Fibroblast of lung (primary cell): ENCODE measurements at regions not wholly inside any gene's neighbourhood (a gene's known extent, or its start where the extent isn't known, plus 50 kb on each side); places are given as distances from the start of the nearest gene placed in this dataset.

Experiments used
- EZH2 ChIP-seq: IDR thresholded peaks from 2 replicates; pipeline ENCODE4 v1.5.1; 2012; ENCODE audit warnings: low read length, control low read depth, mild to moderate bottlenecking; ENCODE audit errors: missing control alignments
- TF ChIP-seq, protein P1 (sequence below), 2 donors: IDR thresholded peaks in 1 of 2; conservative IDR thresholded peaks in 1 of 2; 1 replicate in 1 of 2; 2 replicates in 1 of 2; pipeline ENCODE4 v1.5.1; 2011 to 2012; ENCODE audit warnings: low read length in 2 of 2, control low read depth in 1 of 2, inconsistent platforms in 1 of 2, low read depth in 1 of 2, mild to moderate bottlenecking in 1 of 2

DNA sequence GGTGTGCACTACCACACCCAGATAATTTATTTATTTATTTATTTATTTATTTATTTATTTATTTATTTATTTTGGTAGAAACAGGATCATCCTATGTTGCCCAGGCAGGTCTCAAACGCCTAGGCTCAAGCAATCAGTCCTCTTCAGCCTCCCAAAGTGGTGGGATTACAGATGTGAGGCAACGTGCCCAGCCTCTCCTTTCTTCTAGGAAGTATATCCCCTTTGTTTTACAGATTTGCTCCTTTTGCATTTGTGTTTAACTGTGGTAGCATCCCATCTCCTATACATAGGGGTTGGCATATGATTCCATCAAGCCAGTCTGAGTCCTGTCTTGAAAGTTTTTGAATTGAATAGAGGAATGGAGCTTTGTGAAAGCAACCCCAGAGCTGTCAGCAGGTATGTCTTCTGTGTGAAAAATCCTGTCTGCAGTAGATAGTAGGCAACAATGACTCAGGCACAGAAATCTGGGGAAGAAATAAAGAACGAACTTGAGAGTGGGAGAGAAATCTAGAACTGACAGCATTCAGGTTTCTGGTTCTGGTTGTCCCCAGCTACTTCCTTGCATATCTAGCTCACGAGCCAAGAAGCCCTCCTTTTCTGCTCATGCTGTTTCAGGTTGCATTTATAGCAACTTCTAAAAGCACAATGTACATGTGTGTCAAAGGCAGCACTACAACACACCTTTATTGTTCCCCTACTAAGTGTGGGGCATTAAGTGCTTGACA is 113.7 kb upstream of the LSM6 start:
- TF ChIP-seq, protein P1, sequence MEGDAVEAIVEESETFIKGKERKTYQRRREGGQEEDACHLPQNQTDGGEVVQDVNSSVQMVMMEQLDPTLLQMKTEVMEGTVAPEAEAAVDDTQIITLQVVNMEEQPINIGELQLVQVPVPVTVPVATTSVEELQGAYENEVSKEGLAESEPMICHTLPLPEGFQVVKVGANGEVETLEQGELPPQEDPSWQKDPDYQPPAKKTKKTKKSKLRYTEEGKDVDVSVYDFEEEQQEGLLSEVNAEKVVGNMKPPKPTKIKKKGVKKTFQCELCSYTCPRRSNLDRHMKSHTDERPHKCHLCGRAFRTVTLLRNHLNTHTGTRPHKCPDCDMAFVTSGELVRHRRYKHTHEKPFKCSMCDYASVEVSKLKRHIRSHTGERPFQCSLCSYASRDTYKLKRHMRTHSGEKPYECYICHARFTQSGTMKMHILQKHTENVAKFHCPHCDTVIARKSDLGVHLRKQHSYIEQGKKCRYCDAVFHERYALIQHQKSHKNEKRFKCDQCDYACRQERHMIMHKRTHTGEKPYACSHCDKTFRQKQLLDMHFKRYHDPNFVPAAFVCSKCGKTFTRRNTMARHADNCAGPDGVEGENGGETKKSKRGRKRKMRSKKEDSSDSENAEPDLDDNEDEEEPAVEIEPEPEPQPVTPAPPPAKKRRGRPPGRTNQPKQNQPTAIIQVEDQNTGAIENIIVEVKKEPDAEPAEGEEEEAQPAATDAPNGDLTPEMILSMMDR (conservative IDR thresholded peaks at IDR 0.05 in 1 of 2, IDR thresholded peaks at IDR 0.05 in 1 of 2; ENCODE audit: low read depth in 1 of 2, low read length in 2 of 2) = no peak
- no peak for TF ChIP-seq EZH2
